NCI-H446 treated with DMSO at 0.1 percent for 48 hours (cell line): ENCODE measurements at regions not wholly inside any gene's neighbourhood (a gene's known extent, or its start where the extent isn't known, plus 50 kb on each side); places are given as distances from the start of the nearest gene placed in this dataset.
"Not testable (repeated sequence)": the region's sequence is repeated elsewhere in the genome, so short reads cannot be mapped to it uniquely, and the experiment has no call there.

ENCODE experiments used
- DNase-seq: peaks from one replicate; lab custom pipeline; 2025; lab: John Stamatoyannopoulos, UW

DNA sequence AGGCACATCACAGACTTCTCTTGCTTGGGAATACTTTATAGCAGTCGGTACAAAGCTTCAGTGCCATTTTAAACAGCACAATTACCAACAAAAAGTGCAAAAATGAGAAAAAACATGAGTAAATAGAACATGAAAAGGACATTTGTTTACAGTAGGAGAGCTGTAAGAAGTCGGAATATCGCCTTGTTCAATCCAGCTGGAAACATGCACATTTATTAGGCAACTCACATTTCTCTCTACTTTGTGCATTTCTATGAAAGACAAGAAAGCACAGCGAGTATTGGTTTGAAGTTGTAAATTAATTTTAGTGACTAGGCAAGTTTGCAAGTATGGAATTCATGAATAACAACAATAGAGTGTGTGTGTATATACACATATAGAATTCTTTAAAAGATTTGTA is 484.7 kb downstream of the DACH1 start:
- DNase-seq: no peak

DNA sequence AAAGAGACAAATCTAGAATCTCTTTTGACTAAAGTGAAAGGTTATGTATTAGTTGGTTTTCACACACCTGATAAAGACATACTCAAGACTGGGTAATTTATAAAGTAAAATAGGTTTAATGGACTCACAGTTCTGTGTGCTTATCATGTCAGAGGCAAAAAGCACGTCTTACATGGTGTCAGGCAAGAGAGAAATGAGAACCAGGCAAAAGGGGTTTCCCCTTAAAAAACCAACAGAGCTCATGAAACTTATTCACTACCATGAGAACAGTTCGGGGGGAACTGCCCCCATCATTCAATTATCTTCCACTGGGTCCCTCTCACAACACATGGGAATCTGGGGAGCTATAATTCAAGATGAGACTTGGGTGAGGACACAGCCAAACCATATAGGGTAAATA is 486.8 kb downstream of the DACH1 start:
- DNase-seq: no peak

DNA sequence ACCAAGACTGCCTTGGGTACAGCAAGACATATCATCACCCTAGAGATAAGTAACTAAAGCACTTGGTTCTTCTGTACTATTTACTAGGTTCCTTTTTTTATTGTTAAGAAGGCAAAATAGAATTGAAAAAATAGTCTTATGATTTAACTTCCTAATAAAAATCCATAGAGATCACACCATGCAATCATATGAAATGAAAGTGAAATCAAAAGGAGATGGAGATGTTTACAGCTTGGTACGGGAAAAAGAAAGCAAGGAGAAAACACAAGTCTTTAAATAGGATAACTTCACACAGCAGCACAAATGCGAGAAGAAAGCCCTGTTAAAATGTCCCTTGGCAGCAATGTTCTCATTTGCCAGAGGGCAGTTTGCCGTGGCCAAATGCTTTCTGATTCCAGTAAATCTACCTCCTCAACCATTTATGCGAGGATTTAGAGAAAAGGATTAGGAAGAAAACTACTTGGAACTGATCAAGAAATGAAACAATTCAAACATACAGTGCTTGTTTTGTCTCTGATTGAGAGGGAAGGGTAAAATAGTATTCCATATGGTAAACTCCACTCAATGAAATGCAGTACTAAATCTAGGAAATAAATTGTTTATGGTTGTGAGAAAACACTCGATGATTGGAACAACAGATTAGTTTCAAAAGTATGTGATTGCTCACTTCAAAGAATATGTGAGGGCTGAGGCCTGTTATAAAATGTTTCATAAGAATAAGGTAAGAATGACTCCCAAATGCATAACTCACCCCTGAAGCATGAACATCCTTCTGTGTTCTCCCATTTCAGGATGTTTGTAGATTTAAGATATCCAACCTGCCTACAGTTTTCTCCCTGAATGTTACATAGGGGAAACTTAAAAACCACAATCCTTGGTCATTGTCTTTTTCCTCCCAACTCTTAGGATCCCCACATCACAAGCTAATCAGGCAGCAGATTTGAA is 487.8 kb downstream of the DACH1 start:
- no peak for DNase-seq

DNA sequence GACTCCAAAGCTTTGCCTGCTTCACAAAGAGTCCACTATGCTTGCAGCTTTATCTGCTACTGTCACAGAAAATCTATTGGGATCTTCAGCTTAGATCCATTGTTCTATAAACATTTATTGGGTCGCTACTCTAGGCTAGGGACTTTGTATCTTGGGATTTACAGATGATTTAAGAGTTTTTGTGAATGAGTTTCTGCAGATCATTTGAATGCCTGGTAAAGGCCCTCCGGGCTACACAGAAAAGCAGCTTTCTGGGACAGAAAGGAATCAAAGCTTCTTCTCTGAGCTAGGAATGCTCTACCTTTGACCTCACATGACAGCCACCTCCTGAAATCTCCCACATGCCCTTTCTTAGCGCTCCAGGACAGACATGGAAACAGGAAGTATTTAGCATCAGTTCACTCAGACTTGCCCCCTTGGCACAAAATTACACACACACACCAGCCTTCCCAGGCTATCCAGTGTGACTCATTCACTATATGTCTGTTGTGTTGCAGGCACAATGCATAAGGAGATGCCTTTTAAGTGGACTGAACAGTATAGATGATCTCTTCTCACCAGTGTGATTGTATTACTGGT is 492.4 kb downstream of the DACH1 start:
- DNase-seq: no peak

DNA sequence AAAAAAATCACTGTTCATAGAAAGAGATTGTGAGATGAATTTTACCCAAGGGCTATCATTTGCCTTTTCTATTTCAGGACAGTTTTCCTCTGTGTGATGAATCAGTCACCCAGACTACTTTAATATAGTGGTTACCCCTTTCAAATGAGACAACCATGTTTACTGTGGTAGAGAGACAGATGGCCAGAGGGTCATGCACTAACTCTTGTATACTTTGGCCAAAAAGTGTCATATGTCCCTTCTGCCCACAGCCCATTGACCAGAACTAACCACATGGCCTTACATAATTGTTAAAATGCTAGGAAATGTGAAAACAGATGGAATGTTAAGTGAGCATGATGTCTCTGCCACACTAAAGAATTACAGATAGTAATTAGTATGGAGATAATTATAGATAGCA is 498.7 kb downstream of the DACH1 start:
- DNase-seq: peak; percentile 5

DNA sequence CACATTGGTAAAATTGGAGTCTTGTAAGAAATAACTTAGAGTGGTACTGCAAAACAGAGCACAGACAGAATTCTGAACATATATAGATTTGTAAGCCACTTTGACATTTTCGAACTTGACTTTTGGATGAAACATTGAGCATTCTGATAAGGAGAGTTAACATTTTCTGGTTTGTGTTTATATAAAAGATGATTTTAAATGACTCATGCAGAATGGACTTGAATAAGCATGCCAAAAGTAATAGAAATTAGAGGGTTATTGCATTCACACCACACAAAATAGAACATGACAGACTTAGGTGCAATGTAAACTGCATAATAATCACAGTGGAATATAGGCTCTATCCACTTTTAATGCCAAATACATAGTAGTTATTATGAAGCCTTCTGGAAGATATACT is 507.0 kb downstream of the DACH1 start:
- DNase-seq: no peak

DNA sequence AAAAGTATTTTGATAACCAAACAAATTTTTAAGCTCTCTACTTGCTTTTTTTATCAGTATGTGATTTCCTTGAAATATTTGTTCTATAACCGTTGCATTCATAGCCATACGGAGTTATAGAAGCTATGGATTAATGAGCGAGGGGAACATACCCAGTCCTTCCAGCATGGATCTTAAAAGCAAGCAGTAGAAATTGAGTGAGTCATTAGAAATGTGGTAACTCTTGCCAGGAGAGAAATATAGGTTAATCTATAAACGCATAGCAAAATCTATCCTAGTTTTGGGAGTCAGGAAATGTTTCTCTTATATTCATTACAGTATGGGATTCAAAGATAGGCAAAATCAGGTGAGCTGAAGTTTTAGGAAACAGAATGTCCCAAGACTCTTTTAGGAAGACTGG is 507.4 kb downstream of the DACH1 start:
- no peak for DNase-seq

DNA sequence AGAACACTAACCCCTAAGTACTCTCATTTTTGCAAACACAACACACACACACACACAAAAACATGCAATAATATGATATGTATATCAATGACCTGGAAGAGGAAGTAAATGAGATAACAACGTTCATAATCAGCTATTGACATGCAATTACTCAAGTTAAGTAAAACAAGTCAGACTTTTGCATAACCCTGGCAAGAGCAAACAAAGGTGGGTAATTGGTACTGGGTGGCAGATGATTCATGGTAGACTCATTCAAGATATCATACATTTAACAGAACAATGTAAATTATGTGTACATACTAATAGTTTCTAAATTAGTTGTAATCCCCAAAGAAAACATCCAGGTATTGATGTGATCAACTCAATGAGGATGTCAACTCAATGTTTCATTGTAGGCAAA is 508.8 kb downstream of the DACH1 start:
- DNase-seq: no peak

DNA sequence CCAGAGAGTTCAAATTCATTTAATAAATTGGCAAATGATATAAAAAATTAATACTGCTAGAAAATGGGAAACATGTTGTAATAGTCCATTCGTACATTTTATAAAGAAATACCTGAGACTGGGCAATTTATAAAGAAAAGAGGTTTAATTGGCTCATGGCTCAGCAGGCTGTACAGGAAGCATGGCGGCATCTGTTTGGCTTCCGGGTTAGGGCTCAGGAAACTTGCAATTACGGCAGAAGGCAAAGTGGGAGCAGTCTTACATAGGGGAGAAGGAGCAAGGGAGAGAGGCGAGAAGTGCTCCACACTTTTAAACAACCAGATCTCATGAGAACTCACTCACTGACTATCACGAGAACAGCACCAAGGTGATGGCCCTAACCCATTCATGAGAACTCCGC is 512.0 kb downstream of the DACH1 start:
- no peak for DNase-seq

DNA sequence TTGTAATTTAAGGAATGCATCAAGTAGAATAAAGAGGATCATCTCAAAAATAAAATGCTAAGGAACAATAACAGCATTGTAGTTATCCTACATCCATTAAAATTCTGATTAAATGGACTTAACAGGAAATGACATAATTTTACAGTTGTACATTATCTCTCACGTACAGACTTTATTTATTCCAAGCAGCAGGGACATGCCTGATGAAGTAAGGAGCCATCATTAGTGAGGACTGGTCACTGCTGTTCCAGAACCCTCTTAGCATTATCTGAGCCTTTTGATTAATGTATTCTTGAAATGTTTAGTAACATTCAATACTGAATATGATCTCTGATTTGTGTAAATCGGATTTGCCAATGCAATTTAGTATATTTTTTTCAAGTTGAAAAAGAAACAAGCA is 516.1 kb downstream of the DACH1 start:
- no peak for DNase-seq

DNA sequence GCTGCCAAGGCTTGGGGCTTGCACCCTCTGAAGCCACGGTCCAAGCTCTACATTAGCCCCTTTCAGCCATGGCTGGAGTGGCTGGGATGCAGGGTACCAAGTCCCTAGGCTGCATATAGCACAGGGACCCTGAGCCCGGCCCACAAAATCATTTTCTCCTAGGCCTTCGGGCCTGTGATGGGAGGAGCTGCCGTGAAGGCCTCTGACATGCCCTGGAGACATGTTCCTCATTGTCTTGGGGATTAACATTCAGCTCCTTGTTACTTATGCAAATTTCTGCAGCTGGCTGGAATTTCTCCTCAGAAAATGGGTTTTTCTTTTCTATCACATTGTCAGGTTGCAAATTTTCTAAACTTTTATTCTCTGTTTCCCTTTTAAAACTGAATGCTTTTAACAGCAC is 521.1 kb downstream of the DACH1 start:
- not testable (repeated sequence) for DNase-seq

DNA sequence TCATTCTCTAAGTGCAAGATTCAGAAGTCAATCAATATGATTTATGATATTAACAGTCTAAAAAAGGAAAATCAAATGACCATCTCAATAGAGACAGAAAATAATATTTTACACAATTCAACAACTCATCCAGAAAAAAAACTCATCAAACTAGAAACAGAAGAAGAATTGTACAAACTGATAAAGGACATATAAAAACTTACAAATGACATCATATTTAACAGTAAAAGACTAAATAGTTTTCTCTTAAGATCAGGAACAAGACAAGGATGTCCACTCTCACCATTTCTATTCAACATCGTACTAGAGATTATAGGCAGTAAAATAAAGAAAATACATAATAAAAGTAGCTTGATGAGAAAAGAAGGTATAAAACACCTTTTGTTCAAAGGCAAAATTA is 527.3 kb downstream of the DACH1 start:
- DNase-seq: no peak

DNA sequence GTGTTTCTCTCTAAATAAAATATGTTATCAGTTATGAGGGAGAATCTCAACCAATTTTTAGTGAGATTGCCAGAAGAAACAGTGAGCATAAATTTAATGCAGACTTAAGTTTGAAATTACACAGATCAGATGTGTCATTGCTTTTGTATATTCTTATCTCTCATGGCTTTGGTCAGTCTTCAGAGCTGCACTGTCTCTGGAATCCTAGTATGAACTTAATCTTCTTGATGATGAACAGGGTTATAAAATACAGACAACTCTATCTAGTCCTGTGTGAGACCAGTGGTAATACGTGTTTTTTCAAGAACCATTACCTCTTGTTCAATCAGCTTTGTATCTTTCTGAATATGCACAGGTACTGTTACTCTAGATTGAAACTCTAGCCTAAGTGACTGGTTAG is 528.0 kb downstream of the DACH1 start:
- no peak for DNase-seq

DNA sequence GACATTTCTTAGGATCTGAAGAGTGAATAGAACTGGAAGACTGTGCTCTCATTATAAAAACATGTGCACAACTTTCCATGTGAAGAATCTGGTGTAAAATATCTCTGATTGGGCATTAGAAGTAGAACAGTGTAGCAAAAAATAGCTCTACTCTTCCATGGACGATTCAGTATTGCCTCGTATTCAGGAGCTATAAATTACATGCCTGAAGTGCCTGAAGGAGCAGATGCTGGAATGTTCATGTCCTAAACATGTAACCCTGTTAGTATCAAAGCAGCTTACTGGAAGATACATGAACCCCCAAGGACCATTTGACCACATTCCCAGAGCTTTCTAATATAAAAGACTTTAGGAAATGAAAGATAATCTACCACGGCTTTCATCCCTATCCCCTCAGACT is 528.9 kb downstream of the DACH1 start:
- DNase-seq: no peak

DNA sequence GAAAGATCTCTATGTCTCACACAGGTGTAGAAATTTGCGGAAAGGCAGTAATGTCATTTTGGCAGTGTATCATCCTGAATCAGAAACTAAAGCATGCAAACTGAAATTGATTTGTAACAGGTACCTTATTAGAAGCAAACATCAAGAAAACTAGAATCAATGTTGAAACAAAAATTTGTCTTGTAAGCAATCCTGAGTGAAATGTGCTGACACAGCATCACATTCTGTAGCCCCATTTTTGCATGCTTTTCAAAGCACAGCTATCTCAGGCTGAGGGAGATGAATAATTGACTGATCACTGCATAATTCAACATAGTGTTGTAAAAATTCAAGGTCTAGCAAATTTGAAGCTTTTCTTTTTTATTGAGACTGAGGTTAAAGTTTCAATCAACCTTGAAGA is 539.7 kb downstream of the DACH1 start:
- no peak for DNase-seq

DNA sequence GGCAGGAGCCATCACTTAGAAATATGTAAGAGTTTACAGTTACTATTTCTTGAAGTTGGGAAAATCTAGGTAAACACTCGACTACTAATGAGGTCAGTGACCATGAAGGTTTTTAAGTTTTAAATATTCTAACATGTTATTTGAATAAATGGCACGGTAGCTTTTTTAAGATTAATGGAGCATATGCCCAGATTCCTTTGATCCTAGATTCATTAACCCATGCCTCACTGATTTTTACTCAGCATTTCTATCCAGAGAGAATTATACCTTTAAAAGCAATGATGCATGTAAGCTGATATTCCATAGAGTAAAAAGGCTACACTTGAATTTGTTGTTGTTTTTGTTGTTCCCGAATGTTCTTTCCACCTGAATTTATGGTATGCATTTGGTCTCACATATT is 541.4 kb downstream of the DACH1 start:
- no peak for DNase-seq

DNA sequence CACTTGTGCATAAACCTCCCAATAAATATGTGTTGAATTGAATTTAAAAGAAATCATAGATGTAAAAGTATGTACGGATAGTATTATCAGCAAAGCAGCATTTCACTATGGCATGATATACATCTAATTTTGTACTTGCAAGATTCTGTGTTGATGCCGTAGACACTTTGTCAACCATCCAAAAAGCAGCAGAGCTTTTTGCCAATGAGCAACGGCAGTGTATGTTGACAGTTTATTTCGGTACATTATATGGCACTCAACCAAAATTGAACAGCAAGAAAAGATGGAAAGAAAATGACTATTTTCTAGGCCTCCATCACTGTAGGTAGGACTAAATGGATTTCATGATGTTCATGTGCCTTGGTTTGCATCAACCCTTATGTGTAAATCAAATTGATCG is 543.7 kb downstream of the DACH1 start:
- no peak for DNase-seq

DNA sequence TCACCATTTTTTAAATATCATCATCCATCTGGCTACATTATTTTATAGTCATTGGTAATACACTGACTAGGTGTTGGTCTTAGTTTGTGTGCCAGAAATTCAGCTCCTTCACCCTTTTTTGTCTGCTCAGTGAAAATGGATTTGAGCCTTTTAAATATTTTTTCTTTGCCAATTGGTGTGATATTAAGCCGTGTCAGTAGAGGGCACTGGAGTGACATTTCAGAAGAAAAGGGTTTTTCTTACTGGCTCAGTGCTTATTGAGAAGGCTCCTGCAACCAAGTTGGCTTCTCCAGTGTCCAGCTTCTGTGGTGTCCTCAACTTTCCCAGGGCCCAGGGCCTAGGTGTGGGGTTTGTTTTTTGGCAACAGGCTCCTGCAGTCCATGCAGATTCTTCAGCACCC is 546.6 kb downstream of the DACH1 start:
- DNase-seq: no peak

DNA sequence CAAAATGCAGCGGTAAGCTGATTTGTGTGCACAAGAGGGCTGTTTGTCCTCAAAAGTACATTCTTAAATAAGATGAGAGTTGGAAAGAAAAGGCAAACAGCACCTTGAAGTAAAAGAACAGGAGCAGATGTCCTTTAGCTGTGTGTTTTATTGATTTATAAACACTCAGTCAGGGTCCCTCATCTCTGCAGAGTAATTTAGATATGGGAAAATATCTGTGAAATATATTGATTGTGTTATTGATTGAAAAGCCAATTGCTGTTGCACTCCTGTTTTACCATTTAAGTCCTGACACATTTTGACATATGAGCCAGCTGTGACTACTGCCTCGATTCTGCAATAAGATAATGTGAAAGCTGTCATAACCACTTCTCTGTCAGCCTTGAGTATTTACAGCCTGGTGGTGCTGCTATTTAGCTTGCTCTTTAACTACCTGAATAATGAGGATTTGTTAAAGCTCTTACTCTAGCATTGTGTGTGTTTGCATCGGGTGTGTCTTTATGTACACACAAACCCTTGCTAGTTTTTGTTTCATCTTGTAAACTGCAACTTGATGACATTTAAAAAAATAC is 550.1 kb downstream of the DACH1 start:
- DNase-seq: no peak

DNA sequence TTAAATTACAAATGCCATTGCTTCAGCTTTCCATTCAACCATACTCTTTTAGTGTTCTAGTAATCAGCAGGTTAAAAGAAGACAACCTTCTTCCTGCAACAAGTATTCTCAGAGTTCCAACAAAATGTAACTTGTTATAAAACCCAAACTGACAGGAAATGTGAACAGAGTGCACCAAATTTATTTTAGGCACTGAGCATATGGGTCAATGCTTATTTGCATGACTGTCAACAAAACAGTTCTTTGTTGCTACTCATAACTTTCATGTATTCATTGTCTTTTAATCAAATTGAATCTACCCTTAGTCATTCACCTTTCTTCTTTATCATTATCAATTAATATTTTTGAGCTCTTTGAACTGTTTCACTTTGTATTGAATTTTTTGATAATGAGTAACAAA is 554.1 kb downstream of the DACH1 start:
- DNase-seq: no peak

DNA sequence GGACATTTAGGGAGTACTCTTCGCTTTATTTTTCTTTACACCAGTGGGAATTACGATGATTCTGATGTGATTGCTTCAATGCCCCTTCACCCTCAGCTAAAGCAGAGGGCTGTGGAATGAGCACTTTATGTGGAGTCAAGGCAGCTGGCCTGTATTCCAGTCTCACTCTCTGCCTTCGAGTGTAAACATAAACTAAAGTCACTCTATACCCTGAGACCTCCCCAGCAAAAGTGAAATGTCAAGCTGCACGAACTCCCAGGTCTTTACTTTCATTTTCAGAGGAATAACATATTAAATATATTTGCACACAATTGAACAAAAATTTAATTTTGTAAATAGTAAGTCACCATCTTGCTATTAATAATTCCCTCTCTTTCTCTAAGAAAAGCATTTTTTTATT is 557.1 kb downstream of the DACH1 start:
- DNase-seq: no peak

DNA sequence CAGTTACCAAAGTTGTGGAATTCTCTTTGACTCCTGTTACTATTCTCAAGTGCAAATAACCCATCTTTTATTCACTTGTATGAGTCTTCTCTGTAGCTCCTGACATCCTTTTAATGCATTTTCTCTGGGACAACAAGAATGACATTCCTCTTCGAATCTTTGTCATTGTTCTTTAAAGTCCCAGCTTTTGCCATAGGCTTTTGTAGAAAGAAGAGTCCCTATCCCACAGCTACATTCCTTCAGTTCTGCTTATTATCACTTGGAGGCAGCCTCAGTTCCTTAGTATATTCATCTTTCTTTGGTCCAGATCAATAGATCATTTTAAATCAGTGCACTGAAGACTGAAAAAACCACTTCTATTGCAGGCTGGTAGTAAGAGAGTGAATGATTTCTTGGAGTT is 560.2 kb downstream of the DACH1 start:
- no peak for DNase-seq

DNA sequence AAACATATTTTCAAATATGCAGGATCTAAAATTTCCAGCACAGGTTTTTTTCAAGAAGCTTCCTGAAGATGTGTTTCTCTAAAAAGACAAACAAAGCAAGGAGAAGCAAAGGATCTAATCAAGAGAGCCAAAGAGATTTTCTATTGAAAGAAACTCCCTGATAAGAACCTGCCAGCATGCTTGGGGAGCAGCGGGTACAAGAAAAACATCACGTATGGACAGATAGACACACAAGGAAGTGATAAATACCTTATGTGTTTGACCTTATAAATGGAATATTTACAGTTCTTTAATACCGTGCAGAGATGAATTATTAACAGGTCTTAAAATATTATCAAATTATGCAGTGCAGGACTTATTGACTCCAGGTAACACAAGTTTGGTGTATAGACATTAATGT is 562.1 kb downstream of the DACH1 start:
- DNase-seq: no peak

DNA sequence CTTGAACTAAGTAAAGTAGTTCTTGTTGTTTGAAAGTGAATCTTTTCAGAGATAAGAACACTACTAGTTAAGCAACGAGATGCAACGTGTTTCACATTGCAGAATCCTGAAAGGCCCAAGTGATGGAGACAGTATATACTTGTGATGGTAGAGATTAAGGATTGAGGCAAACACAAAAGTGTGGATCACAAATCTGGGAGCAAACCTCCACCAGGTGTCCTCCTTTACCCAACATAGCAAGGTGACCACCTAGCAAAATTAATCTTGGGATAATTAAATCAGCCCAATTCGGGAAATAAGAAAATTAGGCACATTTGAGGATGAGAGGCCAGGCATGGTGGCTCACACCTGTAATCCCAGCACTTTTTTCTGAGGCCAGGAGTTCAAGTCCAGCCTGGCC is 563.9 kb downstream of the DACH1 start:
- DNase-seq: no peak
